Thoracic aorta (tissue), 2 donors: ENCODE measurements at regions not wholly inside any gene's neighbourhood (a gene's known extent, or its start where the extent isn't known, plus 50 kb on each side); places are given as distances from the start of the nearest gene placed in this dataset.

ENCODE experiments used
- ATAC-seq: fragments of 150-250 bp; one replicate; pipeline ENCODE4 v1.8.0; 2017; ENCODE audit warnings: low read depth; ENCODE audit not compliant: insufficient number of reproducible peaks, low FRiP score
- DNase-seq: peaks from one replicate; pipeline ENCODE4 v3.0.0-alpha.2; 2020; ENCODE audit warnings: low spot score
- H3K27ac ChIP-seq, 2 donors: fragments of 200-600 bp; sonication (generic); 1 replicate in 1 of 2; 2 replicates in 1 of 2; pipeline ENCODE4 v1.5.1; 2016; ENCODE audit warnings: mild to moderate bottlenecking in 2 of 2, moderate library complexity in 2 of 2
- H3K27me3 ChIP-seq: fragments of 200-600 bp; sonication (generic); replicated peaks from 2 replicates; pipeline ENCODE4 v1.6.0; 2016; ENCODE audit warnings: mild to moderate bottlenecking; ENCODE audit not compliant: insufficient read depth
- H3K36me3 ChIP-seq: fragments of 200-600 bp; sonication (generic); one replicate; pipeline ENCODE4 v1.5.1; 2016
- H3K4me1 ChIP-seq, 2 donors: fragments of 200-600 bp; sonication (generic); 1 replicate in 1 of 2; 2 replicates in 1 of 2; pipeline versions ENCODE4 v1.5.1 to v1.6.0; 2016; ENCODE audit warnings: low read depth in 2 of 2, mild to moderate bottlenecking in 1 of 2; ENCODE audit not compliant: control insufficient read depth in 1 of 2
- H3K4me3 ChIP-seq: fragments of 200-600 bp; sonication (generic); 2 replicates; pipeline ENCODE4 v1.5.1; 2016; ENCODE audit warnings: mild to moderate bottlenecking
- H3K9me3 ChIP-seq: fragments of 200-600 bp; sonication (generic); 2 replicates; pipeline ENCODE4 v1.5.1; 2016
- CTCF ChIP-seq: fragments of 200-600 bp; sonication (generic); IDR thresholded peaks from one replicate; pipeline ENCODE4 v1.5.1; 2019; ENCODE audit warnings: antibody characterized with exemption

- ATAC-seq (no peak), DNase-seq (no peak)
- no peaks in the 10 kb centered on the region for H3K27me3 ChIP-seq
- no peaks in the 10 kb centered on the region for H3K36me3 ChIP-seq
- TF ChIP-seq CTCF, result no peak
- no peak overlapping the region for H3K4me3 ChIP-seq
- H3K4me1 ChIP-seq, result no peaks in the 10 kb centered on the region
- H3K9me3 ChIP-seq, result no peaks in the 10 kb centered on the region
- H3K27ac ChIP-seq, result no peak overlapping the region
Measured at GRCh38 chr5:167463939-167464338, 827.5 kb upstream of the WWC1 start.

GRCh38 chr5:167466992-167467391, 824.5 kb upstream of the WWC1 start:
- Histone ChIP-seq H3K4me3 (no peak overlapping the region), H3K4me1 (no peaks in the 10 kb centered on the region), H3K9me3 (no peaks in the 10 kb centered on the region), H3K36me3 (no peaks in the 10 kb centered on the region), H3K27me3 (no peaks in the 10 kb centered on the region), H3K27ac (no peak overlapping the region)
- ATAC-seq (no peak), DNase-seq (no peak)
- TF ChIP-seq CTCF, result no peak

GRCh38 chr5:167472566-167473108, 818.8 kb upstream of the WWC1 start:
- H3K27me3 ChIP-seq, result no peaks in the 10 kb centered on the region
- H3K9me3 ChIP-seq, result no peaks in the 10 kb centered on the region
- H3K4me1 ChIP-seq, result no peaks in the 10 kb centered on the region
- no peak overlapping the region for H3K27ac ChIP-seq
- no peaks in the 10 kb centered on the region for H3K36me3 ChIP-seq
- no peak for ATAC-seq
- no peak overlapping the region for H3K4me3 ChIP-seq
- DNase-seq, result no peak
- TF ChIP-seq CTCF, result no peak

- no peak for ATAC-seq
Measured at GRCh38 chr5:167478188-167478587, 813.3 kb upstream of the WWC1 start.

GRCh38 chr5:167479779-167480178, 811.7 kb upstream of the WWC1 start:
- H3K36me3 ChIP-seq, result no peaks in the 10 kb centered on the region
- no peak overlapping the region for H3K27ac ChIP-seq
- H3K9me3 ChIP-seq, result no peaks in the 10 kb centered on the region
- no peak for TF ChIP-seq CTCF
- no peak for ATAC-seq
- DNase-seq, result no peak
- no peaks in the 10 kb centered on the region for H3K4me1 ChIP-seq
- no peak overlapping the region for H3K4me3 ChIP-seq
- H3K27me3 ChIP-seq, result no peaks in the 10 kb centered on the region

More at GRCh38 chr5:167478188-167478587, 813.3 kb upstream of the WWC1 start:
- Histone ChIP-seq H3K27ac (no peak overlapping the region), H3K36me3 (no peaks in the 10 kb centered on the region), H3K9me3 (no peaks in the 10 kb centered on the region), H3K4me1 (no peaks in the 10 kb centered on the region), H3K4me3 (no peak overlapping the region), H3K27me3 (no peaks in the 10 kb centered on the region)
- TF ChIP-seq CTCF, result no peak
- DNase-seq, result no peak
